DMS153 treated with DMSO at 0.1 percent for 48 hours (cell line): ENCODE measurements at regions not wholly inside any gene's neighbourhood (a gene's known extent, or its start where the extent isn't known, plus 50 kb on each side); places are given as distances from the start of the nearest gene placed in this dataset.
A peak's percentile ranks its signal among the peaks of the same experiment; 100 is the strongest.

ENCODE experiments used
- DNase-seq: peaks from one replicate; lab custom pipeline; 2025; ENCODE audit not compliant: unreplicated experiment; lab: John Stamatoyannopoulos, UW

GRCh38 chr10:89829262-89829886 lies 128.0 kb downstream of the KIF20B start:
- DNase-seq, result no peak

DNA sequence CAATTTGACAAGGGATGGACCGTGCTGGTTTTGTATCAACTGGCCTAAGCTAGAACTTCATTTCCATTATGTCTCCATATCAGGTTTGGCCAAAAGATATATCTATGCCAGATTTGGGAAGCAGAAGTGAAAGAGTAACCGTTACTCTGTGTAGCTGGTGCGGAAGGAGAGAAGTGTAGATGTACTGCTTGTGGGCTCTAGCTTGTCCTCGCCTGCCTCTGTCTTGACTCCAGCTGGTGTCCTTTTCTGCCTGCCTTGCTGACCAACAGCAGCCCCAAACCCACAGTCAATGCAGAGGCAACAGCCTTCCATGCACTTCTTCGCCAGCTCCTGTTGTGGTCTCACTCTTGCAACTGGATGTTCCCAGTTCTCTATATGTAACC lies 128.5 kb downstream of the KIF20B start:
- no peak for DNase-seq

DNA sequence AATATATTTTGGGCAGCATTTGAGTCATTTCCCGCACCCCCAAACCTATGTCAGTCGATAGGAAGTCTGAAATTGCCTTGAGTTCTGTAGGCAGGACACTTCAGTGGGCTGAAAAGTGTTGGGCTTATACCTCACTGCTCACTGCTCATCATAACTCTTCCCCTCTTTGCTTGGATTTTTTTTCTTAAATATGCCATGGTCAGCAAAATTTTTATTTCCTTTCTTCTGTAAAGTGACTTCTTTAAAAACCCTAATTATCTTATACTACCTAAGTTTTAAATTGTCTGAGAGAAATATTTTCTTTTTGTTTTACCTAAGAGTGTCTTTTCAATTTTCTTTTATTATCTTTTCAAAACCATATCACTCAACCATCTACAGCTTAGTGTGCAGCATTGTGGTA lies 129.2 kb downstream of the KIF20B start:
- DNase-seq, result no peak

GRCh38 chr10:89836840-89837164 lies 135.4 kb downstream of the KIF20B start:
- DNase-seq, result no peak

- DNase-seq, result peak; percentile 47
These were observed 136.0 kb downstream of the KIF20B start for GRCh38 chr10:89837165-89838043.

DNA sequence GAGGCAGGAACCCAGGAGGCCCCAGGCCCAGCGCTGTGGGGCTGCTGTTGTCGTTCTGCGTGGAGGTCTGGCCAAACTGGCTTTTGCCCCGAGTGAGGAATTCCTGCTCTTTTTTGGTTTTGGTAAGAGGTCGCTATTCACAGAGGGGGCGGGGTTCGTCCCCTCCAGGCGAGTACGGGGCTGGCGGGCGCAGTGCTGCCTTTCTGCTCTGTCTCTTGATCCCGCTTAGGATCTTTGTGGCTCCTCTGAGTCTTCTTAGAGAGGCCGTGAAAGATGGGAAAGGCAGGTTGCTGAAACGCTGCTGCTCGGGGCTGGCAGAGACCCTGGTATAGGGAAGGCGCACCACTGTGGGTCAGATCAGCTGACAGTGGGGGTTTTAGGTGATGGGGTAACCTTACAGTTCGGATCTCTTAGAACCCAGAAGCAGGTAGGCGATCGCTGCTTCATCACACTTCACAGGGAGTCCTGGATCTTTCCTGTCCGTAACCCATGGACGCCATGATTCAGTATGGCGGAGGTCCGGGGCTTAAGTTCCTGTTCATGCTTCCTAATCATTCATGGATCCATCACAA lies 136.7 kb downstream of the KIF20B start:
- peak; percentile 31 for DNase-seq

DNA sequence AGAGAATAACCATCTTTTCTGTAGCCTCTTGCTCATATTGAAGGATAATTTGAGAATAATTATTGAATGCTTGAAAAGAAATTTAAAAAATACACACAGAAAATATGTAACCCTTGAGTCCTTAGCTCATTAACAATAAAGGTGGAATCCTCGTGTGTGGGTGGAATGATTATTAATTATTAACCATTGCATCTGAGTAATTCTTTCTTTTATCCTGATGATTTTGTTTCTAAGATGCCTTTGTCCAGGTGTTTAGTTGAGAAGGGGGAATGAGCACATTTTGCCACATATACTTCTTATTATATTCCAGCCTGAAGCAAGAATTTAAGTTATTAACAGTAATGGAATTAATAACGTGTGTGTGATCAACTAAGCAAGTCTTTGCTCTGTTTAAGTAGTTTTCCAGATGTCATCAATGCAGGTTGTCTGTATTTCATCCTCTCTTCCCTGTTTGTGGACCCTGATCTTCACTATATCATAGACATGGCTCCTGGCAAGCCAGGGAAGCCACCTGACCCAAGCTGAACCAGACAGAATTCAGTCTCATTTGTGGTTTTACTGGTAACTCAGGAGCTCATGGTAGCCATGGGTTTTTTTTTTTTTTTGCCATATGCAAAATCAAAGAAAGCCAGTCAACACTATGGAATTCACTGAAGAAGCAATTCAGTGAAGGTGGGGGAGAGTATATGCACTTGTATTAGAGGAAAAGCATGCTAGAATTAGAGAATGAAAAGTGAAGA lies 144.3 kb downstream of the KIF20B start:
- DNase-seq, result no peak

GRCh38 chr10:89846281-89846630 lies 144.9 kb downstream of the KIF20B start:
- no peak for DNase-seq

DNA sequence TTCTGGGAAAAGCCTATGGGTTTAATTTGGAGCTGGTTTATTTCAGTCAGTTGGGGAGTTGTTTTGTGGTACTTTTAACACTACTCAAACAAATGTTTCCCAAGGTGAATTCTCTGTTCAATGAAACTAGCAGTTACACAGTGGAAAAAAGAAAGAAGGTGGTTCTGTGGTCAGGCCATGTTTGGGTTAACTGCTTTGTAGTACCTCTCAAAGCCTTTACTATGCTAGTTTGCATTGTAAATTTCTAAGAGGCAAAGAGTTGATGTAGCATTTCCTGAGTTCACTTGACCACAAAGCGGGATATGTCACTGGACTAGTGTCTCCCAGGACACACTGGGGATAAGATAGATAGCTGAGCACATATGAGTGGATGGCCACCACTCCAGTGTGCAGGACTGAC lies 145.4 kb downstream of the KIF20B start:
- no peak for DNase-seq

GRCh38 chr10:89852872-89853271 lies 151.5 kb downstream of the KIF20B start:
- no peak for DNase-seq

- DNase-seq, result no peak
These were observed 152.4 kb downstream of the KIF20B start for GRCh38 chr10:89853781-89854191.

- DNase-seq, result no peak
These were observed 156.1 kb downstream of the KIF20B start for GRCh38 chr10:89857431-89858042.

DNA sequence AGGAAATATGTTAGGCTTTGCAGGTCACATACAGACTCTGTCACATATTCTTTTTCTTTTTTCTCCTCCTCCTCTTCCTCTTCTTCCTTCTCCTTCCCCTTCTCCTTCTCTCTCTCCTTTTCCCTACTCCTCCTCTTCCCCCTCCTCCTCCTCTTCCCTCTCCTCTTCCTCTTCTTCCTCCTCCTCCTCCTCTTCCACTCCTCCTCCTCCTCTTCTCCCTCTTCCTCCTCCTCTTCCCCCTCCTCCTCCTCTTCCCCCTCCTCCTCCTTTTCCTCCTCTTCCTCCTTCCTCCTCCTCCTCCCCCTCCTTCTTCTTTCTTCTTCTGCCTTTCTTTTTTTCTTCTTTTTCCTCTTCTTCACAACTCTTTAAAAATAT lies 159.8 kb downstream of the KIF20B start:
- no peak for DNase-seq

DNA sequence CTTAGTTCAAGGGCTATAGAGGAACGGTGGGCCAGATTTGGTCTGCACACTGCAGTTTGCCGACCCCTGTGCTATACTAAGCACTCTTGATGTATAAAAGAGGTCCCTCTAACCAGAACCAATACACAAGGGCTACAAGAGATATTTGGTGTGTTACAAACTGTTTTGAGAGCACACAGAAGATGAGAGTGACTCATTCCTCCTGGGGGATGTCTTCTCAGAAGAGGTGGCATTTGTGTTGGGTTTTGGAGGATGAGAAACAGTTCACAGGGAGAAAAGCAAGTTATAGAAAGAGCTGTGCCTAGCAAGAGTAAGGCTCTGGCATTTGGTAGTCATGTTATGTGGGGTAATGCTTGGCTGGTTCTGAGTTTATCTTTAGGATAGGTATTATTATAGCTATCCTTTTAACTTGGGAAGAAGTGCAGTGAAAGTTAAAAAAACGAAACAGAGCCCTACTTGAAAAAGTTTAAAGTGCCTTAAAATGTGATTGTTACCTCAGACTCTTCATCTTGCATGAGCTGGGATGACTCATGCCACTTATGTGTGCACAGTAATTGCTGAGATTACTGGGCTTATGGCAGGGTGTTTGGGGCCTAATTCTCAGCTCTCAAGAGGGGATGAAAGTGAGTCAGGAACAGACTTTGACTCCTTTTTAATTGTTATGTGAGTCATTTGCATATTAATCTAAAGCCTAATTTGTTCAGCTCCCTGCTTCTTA lies 160.4 kb downstream of the KIF20B start:
- DNase-seq, result no peak

DNA sequence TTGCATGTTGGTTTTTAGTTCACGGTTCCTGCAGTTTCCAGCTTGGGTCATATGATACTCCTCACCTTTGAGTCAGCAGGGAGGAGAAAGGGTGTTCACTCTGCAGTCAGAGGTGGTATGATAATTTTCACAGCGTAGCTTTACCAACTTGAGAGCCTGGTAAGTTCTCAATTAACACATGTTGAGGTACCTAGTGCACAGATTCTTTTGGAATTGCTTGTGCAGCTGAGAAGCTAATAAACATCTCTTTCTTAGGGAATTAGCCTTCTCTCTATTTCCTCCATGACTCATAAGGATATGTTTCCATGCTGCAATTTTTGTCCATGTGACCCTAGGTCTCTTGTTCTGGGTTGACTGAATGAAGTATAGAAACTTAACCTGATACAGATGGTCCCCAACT lies 166.6 kb downstream of the KIF20B start:
- no peak for DNase-seq

GRCh38 chr10:89869180-89869579 lies 167.8 kb downstream of the KIF20B start:
- no peak for DNase-seq

- no peak for DNase-seq
These were observed 168.3 kb downstream of the KIF20B start for GRCh38 chr10:89869592-89870156.

DNA sequence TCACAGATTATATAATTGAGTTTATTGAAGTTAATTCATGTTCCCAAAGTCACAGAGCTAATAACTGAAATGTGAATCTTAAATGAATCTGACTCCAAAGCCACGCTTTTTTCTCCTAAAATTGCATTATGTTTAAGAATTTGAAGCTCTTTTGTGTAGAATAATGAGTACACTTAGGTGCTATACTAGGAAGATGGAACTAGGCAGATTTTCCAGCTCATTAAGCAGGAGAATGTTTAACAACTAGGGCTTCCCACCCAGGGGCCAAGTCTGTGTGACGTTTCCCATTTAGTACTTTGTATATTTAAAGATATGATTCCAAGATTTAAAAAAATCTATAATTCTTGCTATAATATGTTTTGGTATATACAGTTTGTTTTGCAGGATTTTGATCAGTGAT lies 169.5 kb downstream of the KIF20B start:
- no peak for DNase-seq

DNA sequence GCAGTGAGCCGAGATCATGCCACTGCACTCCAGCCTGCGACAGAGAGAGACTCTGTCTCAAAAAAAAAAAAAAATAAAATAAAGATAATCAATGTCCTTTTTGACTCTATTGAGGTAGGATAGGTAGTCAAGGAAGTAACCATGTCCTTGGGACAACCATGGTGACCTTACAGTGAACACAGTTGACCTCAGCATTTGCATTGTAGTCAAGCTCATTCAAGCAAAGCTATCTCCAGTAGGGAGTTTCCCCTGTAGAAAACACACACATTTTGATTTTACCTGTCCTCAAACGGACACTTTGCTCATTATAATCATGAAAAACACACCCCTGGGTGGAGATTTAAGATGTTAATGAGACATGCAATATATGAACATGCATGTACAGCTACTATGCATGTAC lies 171.7 kb downstream of the KIF20B start:
- DNase-seq, result no peak

- no peak for DNase-seq
These were observed 174.2 kb downstream of the KIF20B start for GRCh38 chr10:89875557-89875956.
